Muscle of arm (tissue), 1 donor: ENCODE measurements at regions not wholly inside any gene's neighbourhood (a gene's known extent, or its start where the extent isn't known, plus 50 kb on each side); places are given as distances from the start of the nearest gene placed in this dataset.
A peak's percentile ranks its signal among the peaks of the same experiment; 100 is the strongest.

Source experiments
- DNase-seq: peaks from one replicate; pipeline ENCODE4 v3.0.0-alpha.2; 2013

GRCh38 chr10:4485636-4486035, 340.4 kb upstream of the AKR1E2 start:
- no peak for DNase-seq

- DNase-seq, result no peak
Measured at GRCh38 chr10:4483811-4484210, 342.2 kb upstream of the AKR1E2 start.

GRCh38 chr10:4482659-4483058, 343.3 kb upstream of the AKR1E2 start:
- DNase-seq, result no peak

GRCh38 chr10:4481192-4481591, 344.8 kb upstream of the AKR1E2 start:
- DNase-seq, result no peak

GRCh38 chr10:4479342-4479741, 346.7 kb upstream of the AKR1E2 start:
- DNase-seq, result no peak

- no peak for DNase-seq
Measured at GRCh38 chr10:4477664-4478063, 348.3 kb upstream of the AKR1E2 start.

GRCh38 chr10:4475827-4476490, 350.0 kb upstream of the AKR1E2 start:
- no peak for DNase-seq

GRCh38 chr10:4474829-4475228, 351.2 kb upstream of the AKR1E2 start:
- DNase-seq, result no peak

GRCh38 chr10:4473977-4474376, 352.0 kb upstream of the AKR1E2 start:
- no peak for DNase-seq

- DNase-seq, result no peak
Measured at GRCh38 chr10:4472190-4472904, 353.7 kb upstream of the AKR1E2 start.

- no peak for DNase-seq
Measured at GRCh38 chr10:4470231-4470835, 355.7 kb upstream of the AKR1E2 start.

- no peak for DNase-seq
Measured at GRCh38 chr10:4467481-4467880, 358.5 kb upstream of the AKR1E2 start.

- no peak for DNase-seq
Measured at GRCh38 chr10:4460267-4460666, 365.7 kb upstream of the AKR1E2 start.

- DNase-seq, result no peak
Measured at GRCh38 chr10:4459531-4459930, 366.5 kb upstream of the AKR1E2 start.

GRCh38 chr10:4457597-4457996, 368.4 kb upstream of the AKR1E2 start:
- no peak for DNase-seq

- no peak for DNase-seq
Measured at GRCh38 chr10:4456776-4457175, 369.2 kb upstream of the AKR1E2 start.

GRCh38 chr10:4456279-4456678, 369.7 kb upstream of the AKR1E2 start:
- no peak for DNase-seq

GRCh38 chr10:4453950-4454349, 372.1 kb upstream of the AKR1E2 start:
- DNase-seq, result no peak

- DNase-seq, result no peak
Measured at GRCh38 chr10:4453276-4453675, 372.7 kb upstream of the AKR1E2 start.

- peak; percentile 22 for DNase-seq
Measured at GRCh38 chr10:4450981-4451908, 374.8 kb upstream of the AKR1E2 start.

GRCh38 chr10:4450169-4450568, 375.8 kb upstream of the AKR1E2 start:
- no peak for DNase-seq

GRCh38 chr10:4448030-4448429, 378.0 kb upstream of the AKR1E2 start:
- DNase-seq, result no peak
